ENCODE measurements at regions not wholly inside any gene's neighbourhood (a gene's known extent, or its start where the extent isn't known, plus 50 kb on each side); places are given as distances from the start of the nearest gene placed in this dataset.

- TF ChIP-seq CTCF (IDR thresholded peaks at IDR 0.05; ENCODE audit: extremely low read depth in 1 of 2, insufficient read depth in 1 of 2, low read depth in 1 of 2, low read length in 2 of 2) (no peak), POLR2A (IDR thresholded peaks at IDR 0.05; ENCODE audit: low read depth, low read length) (no peak), EZH2 (IDR thresholded peaks at IDR 0.05; ENCODE audit: borderline replicate concordance, low read depth, low read length, severe bottlenecking) (no peak), POLR2AphosphoS5 (IDR thresholded peaks at IDR 0.05; ENCODE audit: insufficient read depth, low read depth, low read length) (no peak), JUN (IDR thresholded peaks at IDR 0.05; ENCODE audit: borderline replicate concordance, insufficient read depth, insufficient read length, low read depth) (no peak), GATA2 (IDR thresholded peaks at IDR 0.05; ENCODE audit: insufficient read depth, insufficient read length, low read depth, low read length) (no peak), MAX (IDR thresholded peaks at IDR 0.05; ENCODE audit: insufficient read depth, insufficient read length) (no peak)
These were observed 123.8 kb upstream of the RORB start for GRCh38 chr9:74373348-74373747.

Data from endothelial cell of umbilical vein (primary cell).